CD4-positive, alpha-beta memory T cell (primary cell): ENCODE measurements at regions not wholly inside any gene's neighbourhood (a gene's known extent, or its start where the extent isn't known, plus 50 kb on each side); places are given as distances from the start of the nearest gene placed in this dataset.

Source experiments
- CTCF ChIA-PET: fragments of 350-600 bp; sonication (Branson Sonifier 250); formaldehyde crosslinking; loops from one replicate; lab custom pipeline; 2021; ENCODE audit warnings: inconsistent platforms; ENCODE audit not compliant: partially characterized antibody; lab: Charles Lee
- POLR2A ChIA-PET: fragments of 350-600 bp; sonication (Branson Sonifier 250); formaldehyde crosslinking; loops from one replicate; lab custom pipeline; 2021; ENCODE audit not compliant: partially characterized antibody; lab: Charles Lee
- DNase-seq, 5 donors: peaks; one replicate each; pipeline versions ENCODE4 v3.0.0 to v3.0.0-alpha.2; 2020 to 2022; ENCODE audit warnings: mixed read lengths in 1 of 5
- H3K27ac ChIP-seq: one replicate; pipeline ENCODE4 v1.7.0; 2013; ENCODE audit warnings: low read depth, low read length
- H3K27me3 ChIP-seq: 2 replicates; pipeline ENCODE4 v1.7.0; 2013; ENCODE audit warnings: mild to moderate bottlenecking, low read length, moderate library complexity; ENCODE audit not compliant: insufficient read depth
- H3K36me3 ChIP-seq: 2 replicates; pipeline ENCODE4 v1.7.0; 2013; ENCODE audit warnings: mild to moderate bottlenecking, low read length, moderate library complexity; ENCODE audit not compliant: insufficient read depth
- H3K4me1 ChIP-seq: 2 replicates; pipeline ENCODE4 v1.7.0; 2013; ENCODE audit warnings: mild to moderate bottlenecking, low read length, moderate library complexity; ENCODE audit not compliant: insufficient read depth
- H3K4me3 ChIP-seq, 2 donors: one replicate each; pipeline ENCODE4 v1.7.0; 2013; ENCODE audit warnings: low read length in 2 of 2, mild to moderate bottlenecking in 1 of 2
- H3K9me3 ChIP-seq, 2 donors: one replicate each; pipeline ENCODE4 v1.7.0; 2013; ENCODE audit warnings: low read length in 2 of 2, control low read depth in 1 of 2; ENCODE audit not compliant: control insufficient read depth in 1 of 2
- H3K27ac Mint-ChIP-seq, 7 donors: one replicate each; pipeline ENCODE4 v1.8.0; 2020 to 2021; ENCODE audit warnings: mixed read lengths in 7 of 7, mild to moderate bottlenecking in 6 of 7, inconsistent platforms in 3 of 7, moderate library complexity in 3 of 7
- H3K27me3 Mint-ChIP-seq, 2 donors: one replicate each; pipeline ENCODE4 v1.8.0; 2020 to 2021; ENCODE audit warnings: mixed read lengths in 2 of 2
- H3K36me3 Mint-ChIP-seq, 2 donors: one replicate each; pipeline ENCODE4 v1.8.0; 2020 to 2021; ENCODE audit warnings: mixed read lengths in 2 of 2, inconsistent platforms in 1 of 2, mild to moderate bottlenecking in 1 of 2
- H3K4me1 Mint-ChIP-seq, 4 donors: one replicate each; pipeline ENCODE4 v1.8.0; 2020 to 2021; ENCODE audit warnings: mixed read lengths in 4 of 4, mild to moderate bottlenecking in 1 of 4
- H3K4me3 Mint-ChIP-seq, 8 donors: one replicate each; pipeline ENCODE4 v1.8.0; 2020 to 2021; ENCODE audit warnings: mixed read lengths in 8 of 8, mild to moderate bottlenecking in 7 of 8, moderate library complexity in 6 of 8, inconsistent platforms in 3 of 8
- H3K9me3 Mint-ChIP-seq, 8 donors: one replicate each; pipeline ENCODE4 v1.8.0; 2020 to 2021; ENCODE audit warnings: mixed read lengths in 8 of 8, mild to moderate bottlenecking in 5 of 8, inconsistent platforms in 3 of 8, moderate library complexity in 1 of 8
- intact Hi-C: fragments of 100-400 bp; cut with micrococcal nuclease; formaldehyde crosslinking; loops from one replicate; pipeline ENCODE4 v1.15.1; 2023

GRCh38 chr5:125381290-125381689, 634.9 kb upstream of the ZNF608 start:
- no peaks in the 10 kb centered on the region for H3K4me1 ChIP-seq
- DNase-seq = no peak
- no peak overlapping the region for H3K27ac ChIP-seq
- no peaks in the 10 kb centered on the region for H3K9me3 ChIP-seq
- no peak overlapping the region for H3K4me3 ChIP-seq
- H3K27me3 ChIP-seq = no peaks in the 10 kb centered on the region
- no peak overlapping the region for H3K4me3 Mint-ChIP-seq
- intact Hi-C loops = no loop called here
- CTCF ChIA-PET = no interaction called here
- H3K9me3 Mint-ChIP-seq = peaks cover 0 to 10% (median 1%) of the 10 kb centered on the region in 8 donors
- no peaks in the 10 kb centered on the region for H3K4me1 Mint-ChIP-seq
- H3K27me3 Mint-ChIP-seq = no peaks in the 10 kb centered on the region
- H3K36me3 ChIP-seq = no peaks in the 10 kb centered on the region
- POLR2A ChIA-PET = no interaction called here
- no peak overlapping the region for H3K27ac Mint-ChIP-seq
- H3K36me3 Mint-ChIP-seq = no peaks in the 10 kb centered on the region

GRCh38 chr5:125384071-125384470, 637.6 kb upstream of the ZNF608 start:
- Histone ChIP-seq H3K27me3 (no peaks in the 10 kb centered on the region), H3K4me3 (no peak overlapping the region), H3K27ac (no peak overlapping the region), H3K9me3 (no peaks in the 10 kb centered on the region), H3K4me1 (no peaks in the 10 kb centered on the region), H3K36me3 (no peaks in the 10 kb centered on the region)
- H3K36me3 Mint-ChIP-seq = no peaks in the 10 kb centered on the region
- ChIA-PET CTCF (no interaction called here), POLR2A (no interaction called here)
- no peak overlapping the region for H3K4me3 Mint-ChIP-seq
- H3K9me3 Mint-ChIP-seq = peaks cover 0 to 4% (median 2%) of the 10 kb centered on the region in 8 donors
- H3K4me1 Mint-ChIP-seq = no peaks in the 10 kb centered on the region
- H3K27me3 Mint-ChIP-seq = no peaks in the 10 kb centered on the region
- no peak overlapping the region for H3K27ac Mint-ChIP-seq
- intact Hi-C loops = no loop called here
- no peak for DNase-seq

- no peak overlapping the region for H3K4me3 Mint-ChIP-seq
- no peak overlapping the region for H3K27ac ChIP-seq
- H3K27me3 Mint-ChIP-seq = no peaks in the 10 kb centered on the region
- no peak for DNase-seq
- H3K4me1 Mint-ChIP-seq = no peaks in the 10 kb centered on the region
- no peaks in the 10 kb centered on the region for H3K36me3 Mint-ChIP-seq
- intact Hi-C loops = no loop called here
- ChIA-PET CTCF (no interaction called here), POLR2A (no interaction called here)
- H3K27ac Mint-ChIP-seq = no peak overlapping the region
- H3K27me3 ChIP-seq = no peaks in the 10 kb centered on the region
- no peaks in the 10 kb centered on the region for H3K9me3 ChIP-seq
- H3K36me3 ChIP-seq = no peaks in the 10 kb centered on the region
- H3K4me3 ChIP-seq = no peak overlapping the region
- peaks cover 0 to 17% (median 5%) of the 10 kb centered on the region in 8 donors for H3K9me3 Mint-ChIP-seq
- no peaks in the 10 kb centered on the region for H3K4me1 ChIP-seq
These were observed 643.9 kb upstream of the ZNF608 start for GRCh38 chr5:125390326-125390725.

GRCh38 chr5:125393221-125393815, 646.9 kb upstream of the ZNF608 start:
- Histone ChIP-seq H3K9me3 (no peaks in the 10 kb centered on the region), H3K27me3 (no peaks in the 10 kb centered on the region), H3K27ac (no peak overlapping the region), H3K4me1 (no peaks in the 10 kb centered on the region), H3K36me3 (no peaks in the 10 kb centered on the region), H3K4me3 (no peak overlapping the region)
- no peak for DNase-seq
- intact Hi-C loops = no loop called here
- Mint-ChIP-seq H3K27me3 (no peaks in the 10 kb centered on the region), H3K4me3 (no peak overlapping the region), H3K27ac (no peak overlapping the region), H3K4me1 (no peaks in the 10 kb centered on the region), H3K9me3 (peaks cover 0 to 17% (median 8%) of the 10 kb centered on the region in 8 donors), H3K36me3 (no peaks in the 10 kb centered on the region)
- ChIA-PET CTCF (no interaction called here), POLR2A (no interaction called here)

GRCh38 chr5:125394661-125395280, 648.3 kb upstream of the ZNF608 start:
- no peak overlapping the region for H3K4me3 Mint-ChIP-seq
- no peak for DNase-seq
- H3K9me3 ChIP-seq = no peaks in the 10 kb centered on the region
- no peaks in the 10 kb centered on the region for H3K4me1 Mint-ChIP-seq
- no peaks in the 10 kb centered on the region for H3K27me3 Mint-ChIP-seq
- POLR2A ChIA-PET = no interaction called here
- peaks cover 0 to 22% (median 11%) of the 10 kb centered on the region in 8 donors for H3K9me3 Mint-ChIP-seq
- H3K4me3 ChIP-seq = no peak overlapping the region
- H3K27ac Mint-ChIP-seq = no peak overlapping the region
- intact Hi-C loops = no loop called here
- no peaks in the 10 kb centered on the region for H3K36me3 ChIP-seq
- H3K36me3 Mint-ChIP-seq = no peaks in the 10 kb centered on the region
- H3K27me3 ChIP-seq = no peaks in the 10 kb centered on the region
- H3K27ac ChIP-seq = no peak overlapping the region
- CTCF ChIA-PET = no interaction called here
- no peaks in the 10 kb centered on the region for H3K4me1 ChIP-seq

GRCh38 chr5:125396462-125396861, 650.0 kb upstream of the ZNF608 start:
- Histone ChIP-seq H3K27ac (no peak overlapping the region), H3K36me3 (no peaks in the 10 kb centered on the region), H3K4me1 (no peaks in the 10 kb centered on the region), H3K27me3 (no peaks in the 10 kb centered on the region), H3K4me3 (no peak overlapping the region), H3K9me3 (no peaks in the 10 kb centered on the region)
- H3K27me3 Mint-ChIP-seq = no peaks in the 10 kb centered on the region
- intact Hi-C loops = no loop called here
- peaks cover under 1 to 22% (median 11%) of the 10 kb centered on the region in 8 donors for H3K9me3 Mint-ChIP-seq
- H3K4me3 Mint-ChIP-seq = no peak overlapping the region
- CTCF ChIA-PET = no interaction called here
- no peak for DNase-seq
- no peak overlapping the region for H3K27ac Mint-ChIP-seq
- no peaks in the 10 kb centered on the region for H3K36me3 Mint-ChIP-seq
- POLR2A ChIA-PET = no interaction called here
- H3K4me1 Mint-ChIP-seq = no peaks in the 10 kb centered on the region

GRCh38 chr5:125398466-125398865, 652.0 kb upstream of the ZNF608 start:
- intact Hi-C loops = no loop called here
- H3K9me3 ChIP-seq = no peaks in the 10 kb centered on the region
- ChIA-PET CTCF (no interaction called here), POLR2A (no interaction called here)
- Mint-ChIP-seq H3K4me1 (no peaks in the 10 kb centered on the region), H3K27ac (no peak overlapping the region), H3K4me3 (no peak overlapping the region), H3K27me3 (no peaks in the 10 kb centered on the region), H3K36me3 (no peaks in the 10 kb centered on the region), H3K9me3 (peaks cover 2 to 20% (median 11%) of the 10 kb centered on the region in 8 donors)
- no peaks in the 10 kb centered on the region for H3K4me1 ChIP-seq
- H3K36me3 ChIP-seq = no peaks in the 10 kb centered on the region
- no peaks in the 10 kb centered on the region for H3K27me3 ChIP-seq
- no peak for DNase-seq
- H3K27ac ChIP-seq = no peak overlapping the region
- H3K4me3 ChIP-seq = no peak overlapping the region
